ENCODE measurements at regions not wholly inside any gene's neighbourhood (a gene's known extent, or its start where the extent isn't known, plus 50 kb on each side); places are given as distances from the start of the nearest gene placed in this dataset.

DNA sequence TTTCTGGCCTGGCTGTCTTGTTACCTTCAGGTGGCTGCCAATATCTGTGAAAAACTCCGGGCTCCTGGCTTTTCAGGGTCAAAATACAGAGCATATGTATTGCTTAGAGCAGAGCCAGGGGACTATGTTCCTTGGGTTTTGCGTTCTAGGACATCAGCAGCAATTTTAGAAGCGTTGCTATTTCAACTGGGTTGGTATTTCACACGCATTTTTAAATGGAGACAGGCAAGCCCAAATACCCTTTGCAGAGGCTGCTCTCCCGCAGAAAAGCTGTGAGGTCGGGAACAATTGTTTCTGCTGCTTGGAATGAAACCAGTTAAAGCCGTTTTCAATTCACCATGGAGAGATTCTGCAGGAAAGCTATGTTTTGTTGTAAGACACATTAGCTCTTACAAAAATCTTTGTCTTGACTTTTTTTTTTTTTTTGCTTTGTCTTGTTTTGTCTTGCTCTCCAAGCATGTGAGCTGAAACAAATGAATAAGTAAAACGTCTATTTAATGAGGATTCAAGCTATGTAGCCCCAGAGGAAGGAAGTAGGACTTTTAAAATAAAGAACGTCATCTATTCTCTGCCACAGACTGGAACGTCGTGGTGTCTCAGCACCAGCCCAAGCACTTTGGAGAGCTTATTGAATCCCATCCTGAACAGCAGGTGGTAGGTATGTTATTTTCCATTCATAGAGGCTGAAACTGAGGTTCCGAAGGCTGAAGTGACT, 181.0 kb upstream of the TBX3 start:
- Histone ChIP-seq H3K27me3 (ENCODE audit: control insufficient read depth in 1 of 2, insufficient read depth in 2 of 2, low read length in 1 of 2) (no peaks in the 10 kb centered on the region), H3K4me3 (ENCODE audit: low read length in 2 of 2) (no peak overlapping the region), H3K36me3 (ENCODE audit: control insufficient read depth in 1 of 2, insufficient read depth in 2 of 2, low read length in 1 of 2) (no peaks in the 10 kb centered on the region), H3K4me1 (ENCODE audit: control insufficient read depth in 1 of 2, insufficient read depth in 2 of 2, low read length in 2 of 2) (no peaks in the 10 kb centered on the region), H3K27ac (ENCODE audit: low read depth in 1 of 2, low read length in 2 of 2) (no peak overlapping the region), H3K9me3 (ENCODE audit: control insufficient read depth, low read length) (peaks cover 5% of the 10 kb centered on the region)
- WGBS, 2 donors, result 11 to 15% methylated on average over 12 of the region's 12 CpGs
- intact Hi-C loops (cut with DNase I), result no loop called here
- no peak for DNase-seq
- ATAC-seq (ENCODE audit: low FRiP score), result no peak

- H3K4me3 ChIP-seq (ENCODE audit: low read length in 2 of 2), result no peak overlapping the region
- no peak overlapping the region for H3K27ac ChIP-seq (ENCODE audit: low read depth in 1 of 2, low read length in 2 of 2)
- peaks cover 5% of the 10 kb centered on the region for H3K9me3 ChIP-seq (ENCODE audit: control insufficient read depth, low read length)
- no peaks in the 10 kb centered on the region for H3K27me3 ChIP-seq (ENCODE audit: control insufficient read depth in 1 of 2, insufficient read depth in 2 of 2, low read length in 1 of 2)
- DNase-seq (no peak), ATAC-seq (ENCODE audit: low FRiP score) (no peak)
- 85 to 86% methylated on average over 12 of the region's 12 CpGs for WGBS, 2 donors
- H3K36me3 ChIP-seq (ENCODE audit: control insufficient read depth in 1 of 2, insufficient read depth in 2 of 2, low read length in 1 of 2), result no peaks in the 10 kb centered on the region
- no peaks in the 10 kb centered on the region for H3K4me1 ChIP-seq (ENCODE audit: control insufficient read depth in 1 of 2, insufficient read depth in 2 of 2, low read length in 2 of 2)
- intact Hi-C loops (cut with DNase I), result no loop called here
Measured at GRCh38 chr12:114863911-114864310, 179.9 kb upstream of the TBX3 start.

GRCh38 chr12:114860969-114861368, 177.0 kb upstream of the TBX3 start:
- Histone ChIP-seq H3K27ac (ENCODE audit: low read depth in 1 of 2, low read length in 2 of 2) (no peak overlapping the region), H3K9me3 (ENCODE audit: control insufficient read depth, low read length) (peaks cover 2% of the 10 kb centered on the region), H3K4me3 (ENCODE audit: low read length in 2 of 2) (no peak overlapping the region), H3K36me3 (ENCODE audit: control insufficient read depth in 1 of 2, insufficient read depth in 2 of 2, low read length in 1 of 2) (no peaks in the 10 kb centered on the region), H3K27me3 (ENCODE audit: control insufficient read depth in 1 of 2, insufficient read depth in 2 of 2, low read length in 1 of 2) (no peaks in the 10 kb centered on the region), H3K4me1 (ENCODE audit: control insufficient read depth in 1 of 2, insufficient read depth in 2 of 2, low read length in 2 of 2) (no peaks in the 10 kb centered on the region)
- intact Hi-C loops (cut with DNase I), result no loop called here
- WGBS, 2 donors, result 79 to 82% methylated on average over 6 of the region's 6 CpGs
- ATAC-seq (ENCODE audit: low FRiP score), result no peak
- DNase-seq, result no peak

- WGBS, 2 donors, result 56 to 60% methylated on average over 7 of the region's 7 CpGs
Measured at GRCh38 chr12:114858388-114859146, 174.6 kb upstream of the TBX3 start.

DNA sequence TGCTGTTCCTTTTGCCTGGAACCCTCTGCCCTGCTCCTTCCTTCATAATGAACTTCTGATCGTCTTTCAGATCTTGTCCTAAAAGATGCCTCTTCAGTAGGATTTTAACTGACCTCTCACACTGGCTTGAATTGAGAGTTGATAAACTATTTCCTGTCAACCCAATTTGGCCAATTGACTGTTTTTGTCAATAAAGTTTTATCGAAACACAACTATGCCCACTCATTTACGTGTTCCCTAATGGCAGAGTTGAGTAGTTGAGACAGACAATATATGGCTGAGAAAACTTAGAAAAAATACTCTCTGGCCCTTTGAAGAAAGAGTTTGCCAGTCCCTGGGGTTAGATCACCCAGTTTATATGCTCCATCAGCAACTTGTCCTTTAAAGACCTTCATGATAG, 171.7 kb upstream of the TBX3 start:
- no peaks in the 10 kb centered on the region for H3K4me1 ChIP-seq (ENCODE audit: control insufficient read depth in 1 of 2, insufficient read depth in 2 of 2, low read length in 2 of 2)
- H3K9me3 ChIP-seq (ENCODE audit: control insufficient read depth, low read length), result no peaks in the 10 kb centered on the region
- DNase-seq (no peak), ATAC-seq (ENCODE audit: low FRiP score) (no peak)
- WGBS, 2 donors, result 88 to 91% methylated on average over 3 of the region's 3 CpGs
- no peaks in the 10 kb centered on the region for H3K27me3 ChIP-seq (ENCODE audit: control insufficient read depth in 1 of 2, insufficient read depth in 2 of 2, low read length in 1 of 2)
- no peak overlapping the region for H3K4me3 ChIP-seq (ENCODE audit: low read length in 2 of 2)
- H3K27ac ChIP-seq (ENCODE audit: low read depth in 1 of 2, low read length in 2 of 2), result no peak overlapping the region
- H3K36me3 ChIP-seq (ENCODE audit: control insufficient read depth in 1 of 2, insufficient read depth in 2 of 2, low read length in 1 of 2), result no peaks in the 10 kb centered on the region
- intact Hi-C loops (cut with DNase I), result no loop called here

More at GRCh38 chr12:114858388-114859146, 174.6 kb upstream of the TBX3 start:
- Histone ChIP-seq H3K4me1 (ENCODE audit: control insufficient read depth in 1 of 2, insufficient read depth in 2 of 2, low read length in 2 of 2) (no peaks in the 10 kb centered on the region), H3K36me3 (ENCODE audit: control insufficient read depth in 1 of 2, insufficient read depth in 2 of 2, low read length in 1 of 2) (no peaks in the 10 kb centered on the region), H3K9me3 (ENCODE audit: control insufficient read depth, low read length) (peaks cover 2% of the 10 kb centered on the region), H3K27ac (ENCODE audit: low read depth in 1 of 2, low read length in 2 of 2) (no peak overlapping the region), H3K27me3 (ENCODE audit: control insufficient read depth in 1 of 2, insufficient read depth in 2 of 2, low read length in 1 of 2) (no peaks in the 10 kb centered on the region), H3K4me3 (ENCODE audit: low read length in 2 of 2) (no peak overlapping the region)
- no peak for DNase-seq
- no peak for ATAC-seq (ENCODE audit: low FRiP score)
- intact Hi-C loops (cut with DNase I), result no loop called here

- DNase-seq (no peak), ATAC-seq (ENCODE audit: low FRiP score) (no peak)
- 64 to 69% methylated on average over 10 of the region's 10 CpGs for WGBS, 2 donors
- intact Hi-C loops (cut with DNase I), result no loop called here
- Histone ChIP-seq H3K9me3 (ENCODE audit: control insufficient read depth, low read length) (no peaks in the 10 kb centered on the region), H3K27me3 (ENCODE audit: control insufficient read depth in 1 of 2, insufficient read depth in 2 of 2, low read length in 1 of 2) (no peaks in the 10 kb centered on the region), H3K36me3 (ENCODE audit: control insufficient read depth in 1 of 2, insufficient read depth in 2 of 2, low read length in 1 of 2) (no peaks in the 10 kb centered on the region), H3K4me1 (ENCODE audit: control insufficient read depth in 1 of 2, insufficient read depth in 2 of 2, low read length in 2 of 2) (no peaks in the 10 kb centered on the region), H3K4me3 (ENCODE audit: low read length in 2 of 2) (no peak overlapping the region), H3K27ac (ENCODE audit: low read depth in 1 of 2, low read length in 2 of 2) (no peak overlapping the region)
Measured at GRCh38 chr12:114852976-114853529, 169.1 kb upstream of the TBX3 start.

DNA sequence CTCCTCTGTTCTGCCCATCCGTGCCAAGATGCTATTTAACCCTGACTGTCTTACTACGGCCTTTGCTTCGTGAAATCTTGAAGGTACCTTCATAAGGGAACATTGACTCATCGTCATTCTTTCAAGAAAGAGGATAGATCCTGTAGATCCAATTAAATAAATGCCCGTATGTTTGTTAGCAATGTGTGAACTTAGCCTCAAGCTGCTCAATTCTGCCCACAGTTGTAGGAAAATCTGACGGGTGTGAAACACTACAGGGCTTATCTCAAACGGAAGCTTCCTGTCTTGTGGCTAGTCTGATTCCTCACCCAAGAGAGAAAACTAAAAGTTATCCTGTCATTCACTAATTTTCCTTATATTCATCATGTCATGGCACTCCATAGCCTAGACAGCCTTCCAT, 168.0 kb upstream of the TBX3 start:
- WGBS, 2 donors, result 75 to 87% methylated on average over 7 of the region's 7 CpGs
- no peaks in the 10 kb centered on the region for H3K4me1 ChIP-seq (ENCODE audit: control insufficient read depth in 1 of 2, insufficient read depth in 2 of 2, low read length in 2 of 2)
- DNase-seq, result no peak
- ATAC-seq (ENCODE audit: low FRiP score), result no peak
- H3K9me3 ChIP-seq (ENCODE audit: control insufficient read depth, low read length), result no peaks in the 10 kb centered on the region
- no peak overlapping the region for H3K4me3 ChIP-seq (ENCODE audit: low read length in 2 of 2)
- intact Hi-C loops (cut with DNase I), result no loop called here
- H3K27ac ChIP-seq (ENCODE audit: low read depth in 1 of 2, low read length in 2 of 2), result no peak overlapping the region
- H3K27me3 ChIP-seq (ENCODE audit: control insufficient read depth in 1 of 2, insufficient read depth in 2 of 2, low read length in 1 of 2), result no peaks in the 10 kb centered on the region
- no peaks in the 10 kb centered on the region for H3K36me3 ChIP-seq (ENCODE audit: control insufficient read depth in 1 of 2, insufficient read depth in 2 of 2, low read length in 1 of 2)

DNA sequence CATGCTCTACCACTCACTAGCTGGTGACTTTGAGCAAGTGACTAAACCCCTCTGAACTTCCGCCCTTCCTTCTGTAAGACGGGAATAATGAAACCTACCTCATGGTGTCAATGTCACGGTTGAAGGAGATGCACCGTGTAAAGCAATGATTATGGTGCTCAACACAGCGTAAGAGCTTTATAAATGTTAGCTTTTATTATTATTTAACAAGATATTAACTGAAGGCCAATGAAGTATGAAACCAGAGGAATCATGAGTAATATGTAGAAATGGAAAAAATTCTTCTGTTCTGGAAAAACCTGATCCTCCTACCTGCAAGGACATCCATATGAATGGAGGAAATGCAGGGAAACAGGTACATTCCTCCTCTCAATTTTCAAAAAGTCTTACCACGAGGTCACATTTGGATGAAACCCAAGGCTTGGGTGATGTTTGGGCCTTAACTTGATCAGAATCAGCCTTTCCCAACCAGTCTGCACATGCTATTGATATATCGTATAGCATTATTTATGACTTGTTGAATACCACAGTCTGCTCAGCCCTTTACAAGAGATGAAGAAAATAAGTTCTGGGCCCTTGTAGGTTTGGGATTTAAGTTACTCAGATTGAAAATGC, 166.8 kb upstream of the TBX3 start:
- ATAC-seq (ENCODE audit: low FRiP score), result no peak
- no peak for DNase-seq

More for the DNA sequence above, 166.8 kb upstream of the TBX3 start:
- Histone ChIP-seq H3K4me1 (ENCODE audit: control insufficient read depth in 1 of 2, insufficient read depth in 2 of 2, low read length in 2 of 2) (no peaks in the 10 kb centered on the region), H3K4me3 (ENCODE audit: low read length in 2 of 2) (no peak overlapping the region), H3K36me3 (ENCODE audit: control insufficient read depth in 1 of 2, insufficient read depth in 2 of 2, low read length in 1 of 2) (no peaks in the 10 kb centered on the region), H3K27ac (ENCODE audit: low read depth in 1 of 2, low read length in 2 of 2) (no peak overlapping the region), H3K9me3 (ENCODE audit: control insufficient read depth, low read length) (no peaks in the 10 kb centered on the region), H3K27me3 (ENCODE audit: control insufficient read depth in 1 of 2, insufficient read depth in 2 of 2, low read length in 1 of 2) (no peaks in the 10 kb centered on the region)
- 85 to 90% methylated on average over 7 of the region's 7 CpGs for WGBS, 2 donors
- intact Hi-C loops (cut with DNase I), result no loop called here

Measured in aorta (tissue), 5 donors.